Dendritic cell treated with granulocyte-macrophage colony-stimulating factor and Interleukin-4, amounts not matched to agents 40 ng/mL and 50 ng/mL, for 4 days (primary cell): ENCODE measurements at regions not wholly inside any gene's neighbourhood (a gene's known extent, or its start where the extent isn't known, plus 50 kb on each side); places are given as distances from the start of the nearest gene placed in this dataset.

ENCODE experiments used
- H3K27ac Mint-ChIP-seq: one replicate; pipeline ENCODE4 v1.8.0; 2022; ENCODE audit warnings: mild to moderate bottlenecking, mixed read lengths
- H3K27me3 Mint-ChIP-seq: one replicate; pipeline ENCODE4 v1.8.0; 2022; ENCODE audit warnings: mild to moderate bottlenecking, mixed read lengths
- H3K36me3 Mint-ChIP-seq: one replicate; pipeline ENCODE4 v1.8.0; 2022; ENCODE audit warnings: low read depth, mixed read lengths
- H3K4me1 Mint-ChIP-seq: one replicate; pipeline ENCODE4 v1.8.0; 2022; ENCODE audit warnings: low read depth, mixed read lengths
- H3K4me3 Mint-ChIP-seq: one replicate; pipeline ENCODE4 v1.8.0; 2022; ENCODE audit warnings: mild to moderate bottlenecking, moderate library complexity, mixed read lengths
- H3K9me3 Mint-ChIP-seq: one replicate; pipeline ENCODE4 v1.8.0; 2022; ENCODE audit warnings: mixed read lengths
- intact Hi-C: fragments of 100-400 bp; cut with micrococcal nuclease; formaldehyde crosslinking; loops from one replicate; pipeline ENCODE4 v1.15.0; 2022

DNA sequence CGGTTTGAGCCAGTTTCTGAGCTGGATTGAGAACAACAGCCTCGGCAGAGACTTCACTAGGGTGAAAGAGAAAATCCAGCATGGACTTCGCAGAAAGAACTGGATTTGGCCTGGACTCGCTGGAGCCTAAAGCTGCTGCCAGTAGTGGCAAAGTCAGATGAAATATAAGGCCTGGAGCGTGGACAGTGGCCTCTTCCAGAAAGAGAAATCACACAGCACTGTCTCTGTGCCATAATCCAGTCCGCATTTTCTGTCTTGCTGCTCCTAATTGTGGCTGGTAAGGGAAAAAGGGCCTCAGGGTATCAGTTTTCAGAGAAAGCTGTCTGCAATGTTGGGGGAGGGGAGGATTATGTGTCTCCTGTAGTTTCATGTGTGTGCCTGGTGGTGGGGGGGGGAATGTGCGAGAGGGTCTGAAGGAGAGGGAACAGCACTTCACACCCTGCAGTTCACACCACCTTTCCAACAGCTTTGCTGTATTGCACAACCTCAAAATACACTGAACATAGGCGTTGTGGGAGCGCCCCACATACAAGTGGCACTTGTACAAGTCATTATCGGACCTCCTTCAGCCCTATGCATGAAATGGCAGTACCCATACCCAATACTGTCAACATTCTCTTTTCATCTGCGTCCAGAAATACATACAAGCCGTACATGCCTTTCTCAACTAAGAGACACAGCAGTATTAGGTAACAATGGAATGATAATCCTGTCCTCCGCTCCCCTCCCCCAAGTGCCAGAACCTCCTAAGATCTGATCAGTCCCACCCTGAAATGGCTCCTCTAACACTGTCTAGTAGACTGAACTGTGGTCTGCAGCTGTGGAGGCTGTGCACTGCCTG lies 107.5 kb upstream of the ATF7IP start:
- Mint-ChIP-seq H3K36me3 (peaks cover 44% of the 10 kb centered on the region), H3K27me3 (no peaks in the 10 kb centered on the region), H3K9me3 (peaks cover 20% of the 10 kb centered on the region), H3K27ac (peak overlapping the region; percentile 96), H3K4me3 (peak overlapping the region; percentile 30), H3K4me1 (peaks cover 73% of the 10 kb centered on the region)
- intact Hi-C loops = loop anchor here (2.0 to 5.0 kb wide), 2 partner anchors 17 to 54 kb away; no protein-coding TSS in a partner anchor

DNA sequence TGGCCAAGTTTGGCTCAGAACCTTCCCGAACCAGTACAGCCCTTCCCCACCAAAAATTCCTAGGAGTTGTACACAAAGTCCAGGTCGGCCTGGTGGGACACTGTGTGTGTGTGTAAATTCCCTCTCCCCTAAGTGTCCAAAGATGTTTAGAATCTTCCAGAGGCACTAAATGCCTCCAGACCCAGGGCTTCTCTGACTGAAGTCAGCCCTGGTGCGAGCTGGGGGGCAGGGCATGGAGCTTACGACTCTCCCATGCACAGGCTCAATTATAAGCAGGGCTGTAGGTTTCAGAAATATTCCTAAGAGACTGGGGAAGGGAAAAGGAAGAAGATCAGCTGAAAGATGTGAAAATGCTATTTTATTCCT lies 106.9 kb upstream of the ATF7IP start:
- H3K4me3 Mint-ChIP-seq = no peak overlapping the region
- H3K36me3 Mint-ChIP-seq = peaks cover 44% of the 10 kb centered on the region
- no peaks in the 10 kb centered on the region for H3K27me3 Mint-ChIP-seq
- H3K9me3 Mint-ChIP-seq = peaks cover 20% of the 10 kb centered on the region
- intact Hi-C loops = loop anchor here (5.0 kb wide), 1 partner anchor 54 kb away; no protein-coding TSS in a partner anchor
- peak overlapping the region; percentile 96 for H3K27ac Mint-ChIP-seq
- peaks cover 71% of the 10 kb centered on the region for H3K4me1 Mint-ChIP-seq

DNA sequence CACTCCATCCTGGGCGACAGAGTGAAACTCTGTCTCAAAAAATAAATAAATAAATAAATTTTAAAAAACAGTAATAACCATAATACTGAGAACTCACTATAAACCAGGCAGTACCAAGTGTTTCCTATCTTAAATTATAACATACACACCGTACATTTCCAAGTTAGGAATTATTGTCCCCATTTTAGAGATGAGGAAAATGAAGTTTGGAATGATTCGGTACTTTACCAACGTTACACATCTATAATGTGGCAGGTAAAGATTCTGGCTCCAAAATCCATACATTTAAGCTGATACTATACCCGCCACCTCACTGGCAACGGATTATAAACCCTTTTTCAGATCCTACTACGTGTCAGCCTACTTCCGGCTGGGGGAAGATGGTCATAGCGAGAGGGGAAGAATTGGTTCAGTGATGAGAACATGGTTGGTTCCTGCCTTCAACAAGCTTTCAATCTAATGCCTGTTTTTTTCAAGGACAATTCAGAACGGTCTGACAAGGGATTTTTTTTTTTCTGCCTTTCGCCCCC lies 105.9 kb upstream of the ATF7IP start:
- peaks cover 24% of the 10 kb centered on the region for H3K9me3 Mint-ChIP-seq
- H3K36me3 Mint-ChIP-seq = peaks cover 47% of the 10 kb centered on the region
- H3K4me3 Mint-ChIP-seq = peak overlapping the region; percentile 45
- H3K4me1 Mint-ChIP-seq = peaks cover 73% of the 10 kb centered on the region
- H3K27ac Mint-ChIP-seq = peak overlapping the region; percentile 96
- intact Hi-C loops = loop anchor here (5.0 kb wide), 1 partner anchor 53 kb away; no protein-coding TSS in a partner anchor
- no peaks in the 10 kb centered on the region for H3K27me3 Mint-ChIP-seq

- H3K4me1 Mint-ChIP-seq = peaks cover 69% of the 10 kb centered on the region
- H3K9me3 Mint-ChIP-seq = peaks cover 29% of the 10 kb centered on the region
- peak overlapping the region; percentile 96 for H3K27ac Mint-ChIP-seq
- peak overlapping the region; percentile 45 for H3K4me3 Mint-ChIP-seq
- peaks cover 50% of the 10 kb centered on the region for H3K36me3 Mint-ChIP-seq
- intact Hi-C loops = no loop called here
- no peaks in the 10 kb centered on the region for H3K27me3 Mint-ChIP-seq
Measured at GRCh38 chr12:14260011-14260993, 105.2 kb upstream of the ATF7IP start.

DNA sequence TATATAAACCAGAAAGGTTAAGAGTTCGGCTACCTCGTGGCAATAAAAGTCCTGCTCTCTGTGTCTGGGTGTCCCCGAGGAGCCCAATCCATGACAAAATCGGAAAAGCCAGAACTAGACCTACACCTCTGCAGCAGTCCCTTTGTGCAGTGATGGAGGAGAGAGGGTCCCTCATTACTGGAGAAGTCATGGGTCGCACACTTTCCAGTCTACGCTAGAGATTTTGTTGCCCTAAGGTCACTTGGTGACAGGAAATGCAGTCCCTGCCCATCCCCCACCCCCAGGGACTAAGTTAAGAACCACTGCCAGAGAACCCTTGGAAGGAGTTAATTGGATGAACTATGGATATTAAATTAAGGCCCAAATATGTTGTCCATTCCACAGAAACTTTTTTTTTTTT lies 104.4 kb upstream of the ATF7IP start:
- Mint-ChIP-seq H3K9me3 (peaks cover 29% of the 10 kb centered on the region), H3K4me3 (no peak overlapping the region), H3K27ac (peak overlapping the region; percentile 96), H3K4me1 (peaks cover 61% of the 10 kb centered on the region), H3K36me3 (peaks cover 50% of the 10 kb centered on the region), H3K27me3 (no peaks in the 10 kb centered on the region)
- intact Hi-C loops = no loop called here

DNA sequence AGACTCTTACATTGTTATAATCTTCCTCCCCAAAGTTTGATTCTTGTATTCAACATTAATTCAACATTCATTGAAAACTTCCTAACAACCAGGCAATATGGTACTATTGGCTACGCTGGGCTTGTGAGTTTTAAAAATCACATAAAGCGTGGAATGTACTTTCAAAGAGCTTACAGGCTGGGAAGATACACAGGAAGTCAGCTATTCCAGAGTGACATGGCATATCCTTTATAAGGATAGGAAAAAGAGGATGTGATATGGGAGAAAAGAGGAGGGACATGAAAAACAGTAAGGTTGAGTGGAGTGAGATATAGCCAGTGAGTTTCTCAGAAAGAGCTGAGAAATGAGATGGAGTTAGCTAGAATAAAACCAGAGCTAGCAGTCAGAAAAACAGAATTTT lies 103.6 kb upstream of the ATF7IP start:
- intact Hi-C loops = no loop called here
- Mint-ChIP-seq H3K9me3 (peaks cover 29% of the 10 kb centered on the region), H3K27me3 (no peaks in the 10 kb centered on the region), H3K36me3 (peaks cover 50% of the 10 kb centered on the region), H3K27ac (peak overlapping the region; percentile 96), H3K4me3 (no peak overlapping the region), H3K4me1 (peaks cover 54% of the 10 kb centered on the region)

DNA sequence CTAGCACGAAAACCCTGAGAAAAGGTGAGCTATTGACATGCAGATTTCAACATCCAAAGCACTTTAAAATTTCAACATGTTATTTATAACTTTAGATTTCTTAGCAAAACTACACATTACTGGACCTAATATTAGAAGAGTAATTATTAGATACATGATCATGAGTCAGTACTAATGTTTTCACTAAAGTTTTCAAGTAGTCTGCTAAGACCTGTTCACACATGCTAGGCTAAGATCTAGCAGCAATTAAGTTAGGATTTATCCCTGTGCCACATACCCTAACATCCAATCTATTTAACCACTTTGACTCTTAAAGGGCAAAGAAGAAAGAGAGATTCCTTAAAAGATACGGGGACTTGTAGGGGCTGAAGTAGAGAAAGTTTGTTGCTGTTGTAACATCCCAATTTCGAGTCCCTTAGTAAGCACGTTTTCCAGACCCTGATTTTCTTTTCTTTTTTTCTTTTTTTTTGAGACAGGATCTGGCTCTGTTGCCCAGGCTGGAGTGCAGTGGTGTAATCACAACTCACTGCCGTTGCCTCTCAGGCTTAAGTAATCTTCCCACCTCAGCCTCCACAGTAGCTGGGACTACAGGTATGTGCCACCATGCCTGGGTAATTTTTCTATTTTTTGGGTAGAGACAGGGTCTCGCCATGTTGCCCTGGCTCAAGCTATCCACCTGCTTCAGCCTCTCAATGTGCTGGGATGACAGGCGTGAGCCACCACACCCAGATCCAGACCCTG lies 102.5 kb upstream of the ATF7IP start:
- Mint-ChIP-seq H3K4me3 (no peak overlapping the region), H3K4me1 (peaks cover 47% of the 10 kb centered on the region), H3K27me3 (no peaks in the 10 kb centered on the region), H3K27ac (no peak overlapping the region), H3K9me3 (peaks cover 28% of the 10 kb centered on the region), H3K36me3 (peaks cover 46% of the 10 kb centered on the region)
- intact Hi-C loops = no loop called here

DNA sequence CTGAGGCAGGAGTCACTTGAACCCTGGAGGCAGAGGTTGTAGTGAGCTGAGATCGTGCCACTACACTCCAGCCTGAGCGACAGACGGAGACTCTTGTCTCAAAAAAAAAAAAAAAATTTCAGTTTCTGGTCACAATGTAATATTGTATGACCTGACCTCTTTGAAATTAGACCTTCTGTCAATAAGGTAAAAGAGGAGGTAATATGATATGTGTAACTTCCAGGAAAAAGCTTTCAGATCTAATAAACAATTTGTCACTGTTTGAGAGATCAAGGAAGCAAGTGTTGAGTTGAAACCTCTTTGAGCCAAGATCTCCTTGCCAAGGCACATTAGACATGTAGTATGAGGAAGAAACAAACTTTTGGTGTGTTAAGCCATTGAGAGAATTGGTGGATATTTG lies 101.7 kb upstream of the ATF7IP start:
- no peaks in the 10 kb centered on the region for H3K27me3 Mint-ChIP-seq
- peaks cover 38% of the 10 kb centered on the region for H3K36me3 Mint-ChIP-seq
- peak overlapping the region; percentile 28 for H3K27ac Mint-ChIP-seq
- H3K4me3 Mint-ChIP-seq = no peak overlapping the region
- intact Hi-C loops = no loop called here
- H3K4me1 Mint-ChIP-seq = peaks cover 45% of the 10 kb centered on the region
- peaks cover 20% of the 10 kb centered on the region for H3K9me3 Mint-ChIP-seq

- Mint-ChIP-seq H3K27ac (peak overlapping the region; percentile 28), H3K27me3 (no peaks in the 10 kb centered on the region), H3K4me3 (no peak overlapping the region), H3K36me3 (peaks cover 32% of the 10 kb centered on the region), H3K9me3 (peaks cover 17% of the 10 kb centered on the region), H3K4me1 (peaks cover 43% of the 10 kb centered on the region)
- intact Hi-C loops = no loop called here
Measured at GRCh38 chr12:14264316-14264715, 101.2 kb upstream of the ATF7IP start.

- H3K36me3 Mint-ChIP-seq = peaks cover 29% of the 10 kb centered on the region
- intact Hi-C loops = no loop called here
- H3K27ac Mint-ChIP-seq = peak overlapping the region; percentile 28
- peaks cover 17% of the 10 kb centered on the region for H3K9me3 Mint-ChIP-seq
- no peaks in the 10 kb centered on the region for H3K27me3 Mint-ChIP-seq
- H3K4me1 Mint-ChIP-seq = peaks cover 45% of the 10 kb centered on the region
- H3K4me3 Mint-ChIP-seq = no peak overlapping the region
Measured at GRCh38 chr12:14264778-14265177, 100.7 kb upstream of the ATF7IP start.

DNA sequence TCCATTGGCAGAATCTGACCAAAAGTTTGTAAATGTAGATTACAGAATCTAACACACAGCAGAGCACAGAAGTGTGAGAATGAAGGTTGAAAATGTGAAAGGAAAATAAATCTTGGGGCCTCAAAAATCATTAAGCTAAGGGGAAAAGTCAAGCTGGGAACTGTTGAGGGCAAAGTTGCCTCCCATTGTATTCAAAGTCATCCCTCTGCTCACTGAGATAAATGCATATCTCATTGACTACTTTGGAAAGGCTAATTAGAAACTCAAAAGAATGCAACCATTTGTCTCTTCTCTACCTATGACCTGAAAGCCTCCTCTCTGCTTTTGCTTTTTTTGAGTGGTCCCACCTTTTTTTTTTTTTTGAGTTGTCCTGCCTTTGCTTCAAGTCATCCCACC lies 97.4 kb upstream of the ATF7IP start:
- intact Hi-C loops = no loop called here
- Mint-ChIP-seq H3K9me3 (peaks cover 18% of the 10 kb centered on the region), H3K27me3 (no peaks in the 10 kb centered on the region), H3K4me1 (peaks cover 35% of the 10 kb centered on the region), H3K4me3 (no peak overlapping the region), H3K36me3 (peaks cover 14% of the 10 kb centered on the region), H3K27ac (no peak overlapping the region)

DNA sequence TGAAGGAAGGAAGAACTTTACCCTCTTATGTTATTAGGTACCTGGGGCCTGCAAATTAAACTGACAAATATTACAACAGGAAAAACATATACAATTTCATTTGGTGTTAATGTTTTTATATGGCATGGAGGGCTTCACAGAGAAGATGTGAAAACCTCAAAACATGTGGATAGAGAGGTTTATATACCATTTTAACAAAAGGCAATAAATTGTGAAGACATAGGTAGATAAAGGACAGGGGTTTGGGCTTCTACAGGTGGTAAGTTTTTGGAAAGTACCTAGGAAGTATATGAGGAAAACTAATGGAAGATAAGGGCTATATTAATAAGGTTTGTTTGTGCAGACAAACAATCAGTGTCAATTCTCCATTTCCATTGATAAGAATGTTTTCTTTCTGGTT lies 95.1 kb upstream of the ATF7IP start:
- Mint-ChIP-seq H3K27ac (no peak overlapping the region), H3K9me3 (peaks cover 20% of the 10 kb centered on the region), H3K4me1 (peaks cover 39% of the 10 kb centered on the region), H3K36me3 (peaks cover 28% of the 10 kb centered on the region), H3K4me3 (no peak overlapping the region), H3K27me3 (no peaks in the 10 kb centered on the region)
- intact Hi-C loops = loop anchor here (5.0 kb wide), 1 partner anchor 37 kb away; no protein-coding TSS in a partner anchor
